ENCODE measurements at regions not wholly inside any gene's neighbourhood (a gene's known extent, or its start where the extent isn't known, plus 50 kb on each side); places are given as distances from the start of the nearest gene placed in this dataset.

- no peak for TF ChIP-seq TOX (CRISPR knock-in tag; IDR thresholded peaks at IDR 0.05; ENCODE audit: borderline replicate concordance)
- TF ChIP-seq CSRNP3 (CRISPR knock-in tag; IDR thresholded peaks at IDR 0.05): no peak
- TF ChIP-seq, protein P1, sequence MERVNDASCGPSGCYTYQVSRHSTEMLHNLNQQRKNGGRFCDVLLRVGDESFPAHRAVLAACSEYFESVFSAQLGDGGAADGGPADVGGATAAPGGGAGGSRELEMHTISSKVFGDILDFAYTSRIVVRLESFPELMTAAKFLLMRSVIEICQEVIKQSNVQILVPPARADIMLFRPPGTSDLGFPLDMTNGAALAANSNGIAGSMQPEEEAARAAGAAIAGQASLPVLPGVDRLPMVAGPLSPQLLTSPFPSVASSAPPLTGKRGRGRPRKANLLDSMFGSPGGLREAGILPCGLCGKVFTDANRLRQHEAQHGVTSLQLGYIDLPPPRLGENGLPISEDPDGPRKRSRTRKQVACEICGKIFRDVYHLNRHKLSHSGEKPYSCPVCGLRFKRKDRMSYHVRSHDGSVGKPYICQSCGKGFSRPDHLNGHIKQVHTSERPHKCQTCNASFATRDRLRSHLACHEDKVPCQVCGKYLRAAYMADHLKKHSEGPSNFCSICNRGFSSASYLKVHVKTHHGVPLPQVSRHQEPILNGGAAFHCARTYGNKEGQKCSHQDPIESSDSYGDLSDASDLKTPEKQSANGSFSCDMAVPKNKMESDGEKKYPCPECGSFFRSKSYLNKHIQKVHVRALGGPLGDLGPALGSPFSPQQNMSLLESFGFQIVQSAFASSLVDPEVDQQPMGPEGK (CRISPR knock-in tag; IDR thresholded peaks at IDR 0.05; ENCODE audit: borderline replicate concordance): no peak
- TF ChIP-seq ARNTL (CRISPR knock-in tag; IDR thresholded peaks at IDR 0.05; ENCODE audit: borderline replicate concordance, low read depth): no peak
- no peak for TF ChIP-seq OSR1 (CRISPR knock-in tag; IDR thresholded peaks at IDR 0.05)
- TF ChIP-seq RARB (CRISPR knock-in tag; IDR thresholded peaks at IDR 0.05): no peak
- TF ChIP-seq, protein P2, sequence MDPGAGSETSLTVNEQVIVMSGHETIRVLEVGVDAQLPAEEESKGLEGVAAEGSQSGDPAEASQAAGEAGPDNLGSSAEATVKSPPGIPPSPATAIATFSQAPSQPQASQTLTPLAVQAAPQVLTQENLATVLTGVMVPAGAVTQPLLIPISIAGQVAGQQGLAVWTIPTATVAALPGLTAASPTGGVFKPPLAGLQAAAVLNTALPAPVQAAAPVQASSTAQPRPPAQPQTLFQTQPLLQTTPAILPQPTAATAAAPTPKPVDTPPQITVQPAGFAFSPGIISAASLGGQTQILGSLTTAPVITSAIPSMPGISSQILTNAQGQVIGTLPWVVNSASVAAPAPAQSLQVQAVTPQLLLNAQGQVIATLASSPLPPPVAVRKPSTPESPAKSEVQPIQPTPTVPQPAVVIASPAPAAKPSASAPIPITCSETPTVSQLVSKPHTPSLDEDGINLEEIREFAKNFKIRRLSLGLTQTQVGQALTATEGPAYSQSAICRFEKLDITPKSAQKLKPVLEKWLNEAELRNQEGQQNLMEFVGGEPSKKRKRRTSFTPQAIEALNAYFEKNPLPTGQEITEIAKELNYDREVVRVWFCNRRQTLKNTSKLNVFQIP (CRISPR knock-in tag; IDR thresholded peaks at IDR 0.05; ENCODE audit: borderline replicate concordance, low read depth): no peak
- no peak for TF ChIP-seq SNAI2 (CRISPR knock-in tag; IDR thresholded peaks at IDR 0.05)
- no peak for TF ChIP-seq ZFP30 (CRISPR knock-in tag; IDR thresholded peaks at IDR 0.05)
Measured at GRCh38 chr15:98120561-98120960, 160.1 kb downstream of the ARRDC4 start.
